IMR-90 (cell line): ENCODE measurements at regions not wholly inside any gene's neighbourhood (a gene's known extent, or its start where the extent isn't known, plus 50 kb on each side); places are given as distances from the start of the nearest gene placed in this dataset.

ENCODE experiments used
- ATAC-seq: fragments of 200-7000 bp; cut with Tn5 transposase; 2 replicates; pipeline ENCODE4 v1.9.1; 2020; ENCODE audit warnings: low read depth, mild to moderate bottlenecking, moderate library complexity
- BruUV-seq: library from RNA; stranded (reverse); fragments of 400-500 nt; replicated peaks from 2 replicates; lab custom pipeline; 2021; lab: Mats Ljungman, UMichigan
- CTCF ChIA-PET: fragments of 300-600 bp; formaldehyde crosslinking; extraction: SDS; loops from one replicate; lab custom pipeline; 2021; ENCODE audit warnings: antibody characterized with exemption; lab: Yijun Ruan, JAX
- POLR2A ChIA-PET: fragments of 300-600 bp; sonication (Branson Sonifier 250); formaldehyde crosslinking; loops from one replicate; lab custom pipeline; 2022; ENCODE audit warnings: antibody characterized with exemption; ENCODE audit not compliant: unreplicated experiment; lab: Charles Lee
- DNase-seq: peaks from one replicate; pipeline ENCODE4 v3.0.0; 2013
- H2AFZ ChIP-seq: replicated peaks from 2 replicates; pipeline ENCODE3; 2013; ENCODE audit warnings: low read length, mild to moderate bottlenecking; ENCODE audit not compliant: poor library complexity
- H2AK5ac ChIP-seq: 2 replicates; pipeline ENCODE4 v1.6.1; 2013; ENCODE audit warnings: low read depth, low read length, inconsistent platforms
- H2AK9ac ChIP-seq: replicated peaks from 2 replicates; pipeline ENCODE3; 2013; ENCODE audit warnings: mild to moderate bottlenecking, low read depth, low read length, moderate library complexity; ENCODE audit not compliant: poor library complexity
- H2BK120ac ChIP-seq: 2 replicates; pipeline ENCODE4 v1.6.1; 2013; ENCODE audit warnings: low read depth, low read length, inconsistent platforms
- H2BK15ac ChIP-seq: 3 replicates; pipeline ENCODE4 v1.6.1; 2013; ENCODE audit warnings: low read depth, low read length, inconsistent platforms
- H2BK20ac ChIP-seq: 2 replicates; pipeline ENCODE4 v1.6.1; 2013; ENCODE audit warnings: low read depth, mild to moderate bottlenecking, inconsistent platforms, low read length, moderate library complexity
- H2BK5ac ChIP-seq: 2 replicates; pipeline ENCODE4 v1.6.1; 2013; ENCODE audit warnings: mild to moderate bottlenecking, low read depth, low read length, inconsistent platforms; ENCODE audit not compliant: poor library complexity, severe bottlenecking
- H3K14ac ChIP-seq: replicated peaks from 2 replicates; pipeline ENCODE4 v1.6.1; 2013; ENCODE audit warnings: low read depth, low read length, inconsistent platforms
- H3K18ac ChIP-seq: 2 replicates; pipeline ENCODE4 v1.6.1; 2013; ENCODE audit warnings: low read depth, low read length, control low read depth
- H3K23ac ChIP-seq: 2 replicates; pipeline ENCODE4 v1.6.1; 2013; ENCODE audit warnings: low read depth, low read length, inconsistent platforms
- H3K27ac ChIP-seq: 2 replicates; pipeline ENCODE4 v1.5.1; 2013; ENCODE audit warnings: mild to moderate bottlenecking, control low read depth, low read length; ENCODE audit not compliant: insufficient read depth
- H3K27me3 ChIP-seq: 2 replicates; pipeline ENCODE4 v1.6.1; 2013; ENCODE audit warnings: low read length; ENCODE audit not compliant: control insufficient read depth, insufficient read depth
- H3K36me3 ChIP-seq: 2 replicates; pipeline ENCODE4 v1.6.1; 2013; ENCODE audit warnings: low read length, mixed read lengths; ENCODE audit not compliant: control insufficient read depth, insufficient read depth
- H3K4ac ChIP-seq: 2 replicates; pipeline ENCODE4 v1.6.1; 2013; ENCODE audit warnings: low read depth, low read length, inconsistent platforms
- H3K4me1 ChIP-seq: 2 replicates; pipeline ENCODE4 v1.6.1; 2013; ENCODE audit warnings: low read length, mixed read lengths; ENCODE audit not compliant: control insufficient read depth, insufficient read depth
- H3K4me2 ChIP-seq: 2 replicates; pipeline ENCODE4 v1.6.1; 2013; ENCODE audit warnings: low read depth, mild to moderate bottlenecking, control low read depth, low read length, moderate library complexity
- H3K4me3 ChIP-seq: 2 replicates; pipeline ENCODE4 v1.5.1; 2013; ENCODE audit warnings: low read depth, mild to moderate bottlenecking, control low read depth, low read length, moderate library complexity; ENCODE audit not compliant: insufficient read depth
- H3K56ac ChIP-seq: 2 replicates; pipeline ENCODE4 v1.6.1; 2013; ENCODE audit warnings: low read length, inconsistent platforms; ENCODE audit not compliant: insufficient read depth; ENCODE audit errors: extremely low read depth
- H3K79me1 ChIP-seq, 2 experiments: 2 replicates each; pipeline ENCODE4 v1.6.1; 2013; ENCODE audit warnings: low read length in 2 of 2, inconsistent platforms in 1 of 2, low read depth in 1 of 2
- H3K9ac ChIP-seq: 2 replicates; pipeline ENCODE4 v1.6.1; 2013; ENCODE audit warnings: low read depth, low read length, control low read depth
- H3K9me1 ChIP-seq: 2 replicates; pipeline ENCODE4 v1.6.1; 2013; ENCODE audit warnings: low read length, inconsistent platforms; ENCODE audit not compliant: insufficient read depth
- H3K9me3 ChIP-seq: 2 replicates; pipeline ENCODE4 v1.6.1; 2013; ENCODE audit warnings: low read length; ENCODE audit not compliant: control insufficient read depth, insufficient read depth
- H4K20me1 ChIP-seq: 2 replicates; pipeline ENCODE4 v1.6.1; 2013; ENCODE audit warnings: low read length, inconsistent platforms; ENCODE audit not compliant: insufficient read depth
- H4K5ac ChIP-seq: 2 replicates; pipeline ENCODE4 v1.6.1; 2013; ENCODE audit warnings: mild to moderate bottlenecking, low read depth, low read length, control low read depth
- H4K8ac ChIP-seq, 2 experiments: 2 replicates each; pipeline ENCODE4 v1.6.1; 2013; ENCODE audit warnings: low read depth in 2 of 2, low read length in 2 of 2, control low read depth in 1 of 2, inconsistent platforms in 1 of 2
- H4K91ac ChIP-seq: 2 replicates; pipeline ENCODE4 v1.6.1; 2013; ENCODE audit warnings: low read depth, low read length, inconsistent platforms; ENCODE audit not compliant: insufficient read depth
- BHLHE40 ChIP-seq: fragments of 150-350 bp; IDR thresholded peaks from 2 replicates; pipeline ENCODE4 v1.6.1; 2016; ENCODE audit warnings: mild to moderate bottlenecking, low read depth, low read length
- CEBPB ChIP-seq: IDR thresholded peaks from 2 replicates; pipeline ENCODE4 v1.6.1; 2012; ENCODE audit warnings: low read depth, low read length, improper control_type of control experiment
- CHD1 ChIP-seq: IDR thresholded peaks from 2 replicates; pipeline ENCODE4 v1.6.1; 2012; ENCODE audit warnings: low read depth, low read length, improper control_type of control experiment
- CTCF ChIP-seq: conservative IDR thresholded peaks from 2 replicates; pipeline ENCODE4 v1.5.1; 2012; ENCODE audit warnings: mild to moderate bottlenecking, low read depth, low read length, improper control_type of control experiment
- ELK1 ChIP-seq: fragments of 150-350 bp; IDR thresholded peaks from 2 replicates; pipeline ENCODE4 v1.6.1; 2016; ENCODE audit warnings: low read depth, mild to moderate bottlenecking, low read length, moderate library complexity, borderline replicate concordance
- MAFK ChIP-seq: IDR thresholded peaks from 2 replicates; pipeline ENCODE4 v1.6.1; 2012; ENCODE audit warnings: low read depth, low read length, improper control_type of control experiment
- MAZ ChIP-seq: IDR thresholded peaks from 2 replicates; pipeline ENCODE4 v1.6.1; 2012; ENCODE audit warnings: low read depth, mild to moderate bottlenecking, low read length, improper control_type of control experiment, moderate library complexity, borderline replicate concordance
- MXI1 ChIP-seq: IDR thresholded peaks from 2 replicates; pipeline ENCODE4 v1.6.1; 2012; ENCODE audit warnings: low read depth, mild to moderate bottlenecking, low read length, moderate library complexity, borderline replicate concordance
- NFE2L2 ChIP-seq: fragments of 150-350 bp; IDR thresholded peaks from 2 replicates; pipeline ENCODE4 v1.6.1; 2016; ENCODE audit warnings: low read depth, mild to moderate bottlenecking, low read length
- POLR2A ChIP-seq: IDR thresholded peaks from 2 replicates; pipeline ENCODE4 v1.6.1; 2012; ENCODE audit warnings: mild to moderate bottlenecking, low read depth, low read length
- RAD21 ChIP-seq: IDR thresholded peaks from 2 replicates; pipeline ENCODE4 v1.6.1; 2012; ENCODE audit warnings: low read length, improper control_type of control experiment
- RFX5 ChIP-seq: IDR thresholded peaks from 2 replicates; pipeline ENCODE4 v1.8.0; 2012; ENCODE audit warnings: low read depth, mild to moderate bottlenecking, low read length, moderate library complexity
- SMC3 ChIP-seq: fragments of 150-350 bp; IDR thresholded peaks from 2 replicates; pipeline ENCODE4 v1.6.1; 2016; ENCODE audit warnings: low read depth, mild to moderate bottlenecking, antibody characterized with exemption, low read length, moderate library complexity
- USF2 ChIP-seq: fragments of 150-350 bp; IDR thresholded peaks from 2 replicates; pipeline ENCODE4 v1.6.1; 2017; ENCODE audit warnings: mild to moderate bottlenecking, antibody characterized with exemption, low read length, low read depth
- WGBS, 2 experiments: methylation state at CpG; one replicate each; pipeline versions ENCODE4 v1.1.5 to v1.1.7; 2013; ENCODE audit warnings: missing lambda C conversion rate in 2 of 2; ENCODE audit not compliant: insufficient read length in 1 of 2; ENCODE audit errors: extremely low coverage in 2 of 2; 5-methylcytosine and 5-hydroxymethylcytosine counted together
- dilution Hi-C: fragments of 300-500 bp; cut with HindIII; formaldehyde crosslinking; loops from one replicate; pipeline ENCODE4 v1.14.3; 2018; ENCODE audit warnings: low sequenced_read_pairs; ENCODE audit not compliant: unreplicated experiment
- in situ Hi-C: fragments of 300-500 bp; cut with MboI; formaldehyde crosslinking; loops from 3 replicates; pipeline ENCODE4 v1.14.3; 2019; ENCODE audit warnings: low sequenced_read_pairs, inconsistent platforms, mixed read lengths
- intact Hi-C: fragments of 100-400 bp; cut with micrococcal nuclease; formaldehyde crosslinking; loops from 2 replicates; pipeline ENCODE4 v1.10.0; 2022

GRCh38 chr2:4551691-4552474, 848.5 kb downstream of the DCDC2C start:
- in situ Hi-C loops = no loop called here
- BruUV-seq = no TSS peak
- no peak overlapping the region for H3K56ac ChIP-seq
- H3K36me3 ChIP-seq = no peaks in the 10 kb centered on the region
- H3K27me3 ChIP-seq = no peaks in the 10 kb centered on the region
- H3K23ac ChIP-seq = no peak overlapping the region
- no peak overlapping the region for H3K4me3 ChIP-seq
- ChIA-PET CTCF (no interaction called here), POLR2A (no interaction called here)
- H2BK15ac ChIP-seq = no peak overlapping the region
- H2AK5ac ChIP-seq = no peak overlapping the region
- H2BK20ac ChIP-seq = no peak overlapping the region
- no peak overlapping the region for H3K14ac ChIP-seq
- no peak overlapping the region for H4K5ac ChIP-seq
- no peak overlapping the region for H2AK9ac ChIP-seq
- no peak for TF ChIP-seq CEBPB
- TF ChIP-seq NFE2L2 = no peak
- TF ChIP-seq MXI1 = no peak
- TF ChIP-seq ELK1 = no peak
- no peak for TF ChIP-seq CHD1
- no peak for TF ChIP-seq SMC3
- TF ChIP-seq RFX5 = no peak
- no peak for TF ChIP-seq MAFK
- TF ChIP-seq RAD21 = no peak
- TF ChIP-seq POLR2A = no peak
- TF ChIP-seq MAZ = no peak
- TF ChIP-seq CTCF = no peak
- TF ChIP-seq USF2 = no peak
- no peak for TF ChIP-seq BHLHE40
- dilution Hi-C loops = no loop called here
- no peaks in the 10 kb centered on the region for H3K4me1 ChIP-seq
- no peak overlapping the region for H2BK5ac ChIP-seq
- peaks cover 18% of the 10 kb centered on the region for H3K9me3 ChIP-seq
- no peaks in the 10 kb centered on the region for H3K9me1 ChIP-seq
- H4K8ac ChIP-seq = no peak overlapping the region
- H2AFZ ChIP-seq = no peak overlapping the region
- H2BK120ac ChIP-seq = no peak overlapping the region
- no CpG with 5 or more reads among the region's 9 CpGs for WGBS, 2 experiments
- H3K27ac ChIP-seq = no peak overlapping the region
- no peak overlapping the region for H3K18ac ChIP-seq
- no peaks in the 10 kb centered on the region for H4K20me1 ChIP-seq
- no peak overlapping the region for H4K91ac ChIP-seq
- H3K4me2 ChIP-seq = no peak overlapping the region
- intact Hi-C loops = no loop called here
- no peaks in the 10 kb centered on the region for H3K79me1 ChIP-seq
- no peak for ATAC-seq
- no peak for DNase-seq
- no peak overlapping the region for H3K9ac ChIP-seq
- H3K4ac ChIP-seq = no peak overlapping the region
